22Rv1 (cell line): ENCODE measurements at regions not wholly inside any gene's neighbourhood (a gene's known extent, or its start where the extent isn't known, plus 50 kb on each side); places are given as distances from the start of the nearest gene placed in this dataset.

ENCODE experiments used
- H3K27ac ChIP-seq: fragments of 450-650 bp; 2 replicates; pipeline ENCODE4 v1.5.1; 2017
- CTCF ChIP-seq: fragments of 450-650 bp; IDR thresholded peaks from 2 replicates; pipeline ENCODE4 v1.5.1; 2017; ENCODE audit warnings: mild to moderate bottlenecking
- ZFX ChIP-seq: fragments of 450-650 bp; IDR thresholded peaks from 2 replicates; pipeline ENCODE4 v1.6.1; 2017; ENCODE audit warnings: antibody characterized with exemption, borderline replicate concordance

- no peak for TF ChIP-seq CTCF
- H3K27ac ChIP-seq, result no peak overlapping the region
Observed at GRCh38 chr1:8159470-8160024, 133.4 kb upstream of the ERRFI1 start.

- no peak for TF ChIP-seq CTCF
- no peak for TF ChIP-seq ZFX
- H3K27ac ChIP-seq, result no peak overlapping the region
Observed at GRCh38 chr1:8158995-8159394, 132.9 kb upstream of the ERRFI1 start.

GRCh38 chr1:8157765-8158164 is 131.7 kb upstream of the ERRFI1 start:
- TF ChIP-seq CTCF (no peak), ZFX (no peak)
- H3K27ac ChIP-seq, result no peak overlapping the region

- TF ChIP-seq CTCF, result no peak
- no peak for TF ChIP-seq ZFX
- no peak overlapping the region for H3K27ac ChIP-seq
Observed at GRCh38 chr1:8155528-8156186, 129.5 kb upstream of the ERRFI1 start.

GRCh38 chr1:8154621-8155052 is 128.5 kb upstream of the ERRFI1 start:
- TF ChIP-seq ZFX (no peak), CTCF (no peak)
- H3K27ac ChIP-seq, result no peak overlapping the region

GRCh38 chr1:8153961-8154360 is 127.9 kb upstream of the ERRFI1 start:
- TF ChIP-seq ZFX (no peak), CTCF (no peak)
- no peak overlapping the region for H3K27ac ChIP-seq

GRCh38 chr1:8152731-8153702 is 126.9 kb upstream of the ERRFI1 start:
- H3K27ac ChIP-seq, result no peak overlapping the region
- no peak for TF ChIP-seq ZFX
- TF ChIP-seq CTCF, result no peak
